ENCODE measurements at regions not wholly inside any gene's neighbourhood (a gene's known extent, or its start where the extent isn't known, plus 50 kb on each side); places are given as distances from the start of the nearest gene placed in this dataset.

- Histone ChIP-seq H3K4me3 (ENCODE audit: low read length) (no peak overlapping the region), H3K36me3 (ENCODE audit: control insufficient read depth, insufficient read depth, low read length) (no peaks in the 10 kb centered on the region), H3K4me1 (ENCODE audit: control insufficient read depth, insufficient read depth, low read length) (peaks cover 2% of the 10 kb centered on the region; the same call in 1 of the 2 replicates), H3K27ac (ENCODE audit: low read length) (no peak overlapping the region), H3K27me3 (ENCODE audit: control insufficient read depth, insufficient read depth, low read length) (no peaks in the 10 kb centered on the region), H3K9me3 (ENCODE audit: control insufficient read depth, insufficient read depth, low read length) (no peaks in the 10 kb centered on the region)
- DNase-seq (ENCODE audit: low read depth, low spot score): no peak
- WGBS (ENCODE audit: insufficient coverage, insufficient read length): no CpG with 5 or more reads among the region's 4 CpGs
These were observed 308.3 kb downstream of the SOX9 start for GRCh38 chr17:72429066-72429638.

- Histone ChIP-seq H3K36me3 (ENCODE audit: control insufficient read depth, insufficient read depth, low read length) (no peaks in the 10 kb centered on the region), H3K4me1 (ENCODE audit: control insufficient read depth, insufficient read depth, low read length) (peaks cover 2% of the 10 kb centered on the region; the same call in 1 of the 2 replicates), H3K27ac (ENCODE audit: low read length) (no peak overlapping the region), H3K4me3 (ENCODE audit: low read length) (no peak overlapping the region), H3K27me3 (ENCODE audit: control insufficient read depth, insufficient read depth, low read length) (no peaks in the 10 kb centered on the region), H3K9me3 (ENCODE audit: control insufficient read depth, insufficient read depth, low read length) (no peaks in the 10 kb centered on the region)
- no CpG with 5 or more reads among the region's 20 CpGs for WGBS (ENCODE audit: insufficient coverage, insufficient read length)
- no peak for DNase-seq (ENCODE audit: low read depth, low spot score)
These were observed 310.0 kb downstream of the SOX9 start for GRCh38 chr17:72430611-72431432.

GRCh38 chr17:72432143-72432621 is 311.4 kb downstream of the SOX9 start:
- Histone ChIP-seq H3K27ac (ENCODE audit: low read length) (no peak overlapping the region), H3K36me3 (ENCODE audit: control insufficient read depth, insufficient read depth, low read length) (no peaks in the 10 kb centered on the region), H3K4me1 (ENCODE audit: control insufficient read depth, insufficient read depth, low read length) (peaks cover 2% of the 10 kb centered on the region; the same call in 1 of the 2 replicates), H3K4me3 (ENCODE audit: low read length) (no peak overlapping the region), H3K27me3 (ENCODE audit: control insufficient read depth, insufficient read depth, low read length) (no peaks in the 10 kb centered on the region), H3K9me3 (ENCODE audit: control insufficient read depth, insufficient read depth, low read length) (no peaks in the 10 kb centered on the region)
- no peak for DNase-seq (ENCODE audit: low read depth, low spot score)
- WGBS (ENCODE audit: insufficient coverage, insufficient read length): no CpG with 5 or more reads among the region's 11 CpGs

GRCh38 chr17:72432881-72433280 is 312.1 kb downstream of the SOX9 start:
- no CpG with 5 or more reads among the region's 4 CpGs for WGBS (ENCODE audit: insufficient coverage, insufficient read length)
- H3K9me3 ChIP-seq (ENCODE audit: control insufficient read depth, insufficient read depth, low read length): no peaks in the 10 kb centered on the region
- no peaks in the 10 kb centered on the region for H3K36me3 ChIP-seq (ENCODE audit: control insufficient read depth, insufficient read depth, low read length)
- no peak overlapping the region for H3K27ac ChIP-seq (ENCODE audit: low read length)
- no peak overlapping the region for H3K4me3 ChIP-seq (ENCODE audit: low read length)
- H3K27me3 ChIP-seq (ENCODE audit: control insufficient read depth, insufficient read depth, low read length): no peaks in the 10 kb centered on the region
- DNase-seq (ENCODE audit: low read depth, low spot score): no peak
- peaks cover 2% of the 10 kb centered on the region; the same call in 1 of the 2 replicates for H3K4me1 ChIP-seq (ENCODE audit: control insufficient read depth, insufficient read depth, low read length)

GRCh38 chr17:72433797-72434196 is 313.0 kb downstream of the SOX9 start:
- Histone ChIP-seq H3K36me3 (ENCODE audit: control insufficient read depth, insufficient read depth, low read length) (no peaks in the 10 kb centered on the region), H3K27ac (ENCODE audit: low read length) (no peak overlapping the region), H3K27me3 (ENCODE audit: control insufficient read depth, insufficient read depth, low read length) (no peaks in the 10 kb centered on the region), H3K4me3 (ENCODE audit: low read length) (no peak overlapping the region), H3K9me3 (ENCODE audit: control insufficient read depth, insufficient read depth, low read length) (no peaks in the 10 kb centered on the region), H3K4me1 (ENCODE audit: control insufficient read depth, insufficient read depth, low read length) (peaks cover 2% of the 10 kb centered on the region; the same call in 1 of the 2 replicates)
- no peak for DNase-seq (ENCODE audit: low read depth, low spot score)
- WGBS (ENCODE audit: insufficient coverage, insufficient read length): no CpG with 5 or more reads among the region's 3 CpGs

- Histone ChIP-seq H3K4me3 (ENCODE audit: low read length) (no peak overlapping the region), H3K9me3 (ENCODE audit: control insufficient read depth, insufficient read depth, low read length) (no peaks in the 10 kb centered on the region), H3K27me3 (ENCODE audit: control insufficient read depth, insufficient read depth, low read length) (no peaks in the 10 kb centered on the region), H3K4me1 (ENCODE audit: control insufficient read depth, insufficient read depth, low read length) (peaks cover 2% of the 10 kb centered on the region; the same call in 1 of the 2 replicates), H3K36me3 (ENCODE audit: control insufficient read depth, insufficient read depth, low read length) (no peaks in the 10 kb centered on the region), H3K27ac (ENCODE audit: low read length) (no peak overlapping the region)
- no peak for DNase-seq (ENCODE audit: low read depth, low spot score)
These were observed 313.8 kb downstream of the SOX9 start for GRCh38 chr17:72434581-72434980.

- peaks cover 2% of the 10 kb centered on the region; the same call in 1 of the 2 replicates for H3K4me1 ChIP-seq (ENCODE audit: control insufficient read depth, insufficient read depth, low read length)
- H3K27me3 ChIP-seq (ENCODE audit: control insufficient read depth, insufficient read depth, low read length): no peaks in the 10 kb centered on the region
- H3K4me3 ChIP-seq (ENCODE audit: low read length): no peak overlapping the region
- WGBS (ENCODE audit: insufficient coverage, insufficient read length): no CpG with 5 or more reads among the region's 9 CpGs
- no peak for DNase-seq (ENCODE audit: low read depth, low spot score)
- no peaks in the 10 kb centered on the region for H3K36me3 ChIP-seq (ENCODE audit: control insufficient read depth, insufficient read depth, low read length)
- H3K9me3 ChIP-seq (ENCODE audit: control insufficient read depth, insufficient read depth, low read length): no peaks in the 10 kb centered on the region
- H3K27ac ChIP-seq (ENCODE audit: low read length): no peak overlapping the region
These were observed 314.3 kb downstream of the SOX9 start for GRCh38 chr17:72434991-72435618.

GRCh38 chr17:72438783-72439182 is 318.0 kb downstream of the SOX9 start:
- Histone ChIP-seq H3K27me3 (ENCODE audit: control insufficient read depth, insufficient read depth, low read length) (no peaks in the 10 kb centered on the region), H3K27ac (ENCODE audit: low read length) (no peak overlapping the region), H3K9me3 (ENCODE audit: control insufficient read depth, insufficient read depth, low read length) (no peaks in the 10 kb centered on the region), H3K4me3 (ENCODE audit: low read length) (no peak overlapping the region), H3K4me1 (ENCODE audit: control insufficient read depth, insufficient read depth, low read length) (no peaks in the 10 kb centered on the region), H3K36me3 (ENCODE audit: control insufficient read depth, insufficient read depth, low read length) (no peaks in the 10 kb centered on the region)
- no peak for DNase-seq (ENCODE audit: low read depth, low spot score)
- no CpG with 5 or more reads among the region's 6 CpGs for WGBS (ENCODE audit: insufficient coverage, insufficient read length)

GRCh38 chr17:72439893-72440502 is 319.2 kb downstream of the SOX9 start:
- no peak overlapping the region for H3K4me3 ChIP-seq (ENCODE audit: low read length)
- no peak for DNase-seq (ENCODE audit: low read depth, low spot score)
- H3K9me3 ChIP-seq (ENCODE audit: control insufficient read depth, insufficient read depth, low read length): no peaks in the 10 kb centered on the region
- no CpG with 5 or more reads among the region's 12 CpGs for WGBS (ENCODE audit: insufficient coverage, insufficient read length)
- no peaks in the 10 kb centered on the region for H3K27me3 ChIP-seq (ENCODE audit: control insufficient read depth, insufficient read depth, low read length)
- H3K27ac ChIP-seq (ENCODE audit: low read length): no peak overlapping the region
- H3K36me3 ChIP-seq (ENCODE audit: control insufficient read depth, insufficient read depth, low read length): no peaks in the 10 kb centered on the region
- no peaks in the 10 kb centered on the region for H3K4me1 ChIP-seq (ENCODE audit: control insufficient read depth, insufficient read depth, low read length)

GRCh38 chr17:72440961-72441360 is 320.1 kb downstream of the SOX9 start:
- no peaks in the 10 kb centered on the region for H3K9me3 ChIP-seq (ENCODE audit: control insufficient read depth, insufficient read depth, low read length)
- no peak overlapping the region for H3K4me3 ChIP-seq (ENCODE audit: low read length)
- H3K4me1 ChIP-seq (ENCODE audit: control insufficient read depth, insufficient read depth, low read length): no peaks in the 10 kb centered on the region
- no peaks in the 10 kb centered on the region for H3K27me3 ChIP-seq (ENCODE audit: control insufficient read depth, insufficient read depth, low read length)
- WGBS (ENCODE audit: insufficient coverage, insufficient read length): no CpG with 5 or more reads among the region's 6 CpGs
- no peaks in the 10 kb centered on the region for H3K36me3 ChIP-seq (ENCODE audit: control insufficient read depth, insufficient read depth, low read length)
- H3K27ac ChIP-seq (ENCODE audit: low read length): no peak overlapping the region
- DNase-seq (ENCODE audit: low read depth, low spot score): no peak

Data from iPS DF 6.9 (cell line).